B cell (primary cell): ENCODE measurements at regions not wholly inside any gene's neighbourhood (a gene's known extent, or its start where the extent isn't known, plus 50 kb on each side); places are given as distances from the start of the nearest gene placed in this dataset.

Experiments
- CTCF ChIP-seq: fragments of 200-600 bp; IDR thresholded peaks from one replicate; pipeline ENCODE4 v1.8.0; 2022; ENCODE audit warnings: antibody characterized with exemption, mild to moderate bottlenecking
- EZH2 ChIP-seq: IDR thresholded peaks from 2 replicates; pipeline ENCODE4 v1.6.1; 2012; ENCODE audit warnings: borderline replicate concordance, low read depth, mild to moderate bottlenecking, moderate library complexity, low read length; ENCODE audit not compliant: insufficient read depth, poor library complexity, severe bottlenecking

DNA sequence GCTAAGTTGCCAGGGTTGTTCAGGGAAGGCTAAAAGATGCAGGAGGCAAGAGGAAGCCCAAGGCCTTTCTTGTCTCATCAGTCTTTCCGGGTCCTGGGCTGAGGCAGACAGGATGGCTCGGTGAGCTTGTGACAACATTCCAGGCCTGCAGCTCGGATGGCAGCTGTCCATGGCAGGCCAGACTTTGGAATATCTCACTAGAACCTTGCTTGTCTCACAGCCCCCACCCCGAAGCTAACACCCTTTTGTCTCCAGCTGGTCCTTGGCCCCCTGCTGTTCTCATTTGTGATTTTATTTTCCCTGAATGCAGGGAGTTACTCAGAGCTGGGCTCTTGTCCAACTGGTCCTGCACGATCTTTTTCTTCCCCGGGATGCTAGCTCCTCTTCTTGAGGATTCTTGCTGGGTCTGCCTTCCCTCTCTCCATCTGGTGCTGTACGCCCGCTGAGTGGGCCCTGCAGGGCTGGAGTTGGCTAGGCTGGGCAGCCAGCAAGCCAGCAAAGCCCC, 477.2 kb upstream of the CAMK1G start:
- TF ChIP-seq CTCF (no peak), EZH2 (no peak)
